ENCODE measurements at regions not wholly inside any gene's neighbourhood (a gene's known extent, or its start where the extent isn't known, plus 50 kb on each side); places are given as distances from the start of the nearest gene placed in this dataset.

GRCh38 chr7:10790910-10791309 lies 182.8 kb upstream of the PHF14 start:
- no peak for TF ChIP-seq GATA2 (IDR thresholded peaks at IDR 0.05; ENCODE audit: low read depth, low read length)
- TF ChIP-seq GATA3 (IDR thresholded peaks at IDR 0.05; ENCODE audit: low read depth, low read length): no peak
